ENCODE measurements at regions not wholly inside any gene's neighbourhood (a gene's known extent, or its start where the extent isn't known, plus 50 kb on each side); places are given as distances from the start of the nearest gene placed in this dataset.
"Not testable (repeated sequence)": the region's sequence is repeated elsewhere in the genome, so short reads cannot be mapped to it uniquely, and the experiment has no call there.

DNA sequence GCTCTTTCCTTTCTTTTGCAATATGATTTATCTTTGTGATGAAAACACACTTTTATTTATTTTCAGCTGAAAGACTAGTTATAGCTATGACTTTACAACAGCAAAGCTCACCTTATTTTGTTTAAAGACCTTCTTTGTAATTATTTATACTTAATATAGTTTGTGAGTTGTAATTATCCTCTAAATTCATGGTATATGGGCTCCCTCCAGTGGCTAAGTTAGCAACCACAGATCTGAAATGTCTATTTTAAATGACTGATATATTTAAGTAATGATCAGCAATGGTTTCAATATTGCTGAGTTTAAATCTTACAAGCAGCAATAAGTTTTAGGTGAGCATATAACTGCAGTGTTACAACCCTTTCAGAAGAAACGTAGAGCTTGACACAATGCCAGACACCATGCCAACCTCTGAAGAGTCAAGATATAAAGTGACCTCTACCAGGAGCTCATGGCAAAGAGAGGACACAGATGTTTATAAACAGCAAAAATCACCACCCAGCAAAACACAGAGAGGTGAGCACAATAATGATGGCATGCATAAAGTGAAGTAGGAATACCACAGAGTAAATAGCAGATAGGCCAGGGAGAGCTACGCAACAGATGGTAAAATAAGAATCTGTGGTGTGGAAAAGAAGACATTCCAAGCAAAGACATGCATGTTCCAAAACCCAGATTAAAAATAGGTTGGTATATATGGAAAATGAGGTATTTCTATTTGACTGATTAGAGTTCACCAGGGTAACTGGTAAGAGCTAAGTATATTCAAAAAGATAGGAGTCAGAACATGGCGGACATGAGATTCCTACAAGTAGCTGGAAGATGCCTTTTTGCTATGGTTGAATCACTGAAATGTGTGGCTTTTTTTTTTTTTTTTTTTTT is 143.7 kb upstream of the ZNF385D start:
- DNase-seq (ENCODE audit: low spot score): no peak

DNA sequence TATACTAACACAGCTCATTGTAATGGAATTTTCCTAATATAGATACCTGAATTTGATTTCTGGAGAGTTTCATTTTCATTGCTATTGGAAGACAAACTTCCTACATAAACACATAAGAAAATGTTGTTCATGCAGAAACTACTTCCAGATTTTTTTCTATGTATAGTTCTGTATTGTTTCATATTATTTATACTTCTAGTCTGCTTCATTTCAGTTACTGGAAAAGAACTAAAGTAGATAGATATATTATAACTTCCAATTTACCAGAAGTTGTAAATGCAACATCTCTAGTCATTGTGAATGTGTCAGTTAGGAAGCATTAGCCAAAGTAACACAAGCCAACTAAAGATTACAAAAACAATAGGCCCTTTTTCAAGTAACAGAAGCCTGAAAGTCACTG is 147.3 kb upstream of the ZNF385D start:
- no peak for DNase-seq (ENCODE audit: low spot score)

DNA sequence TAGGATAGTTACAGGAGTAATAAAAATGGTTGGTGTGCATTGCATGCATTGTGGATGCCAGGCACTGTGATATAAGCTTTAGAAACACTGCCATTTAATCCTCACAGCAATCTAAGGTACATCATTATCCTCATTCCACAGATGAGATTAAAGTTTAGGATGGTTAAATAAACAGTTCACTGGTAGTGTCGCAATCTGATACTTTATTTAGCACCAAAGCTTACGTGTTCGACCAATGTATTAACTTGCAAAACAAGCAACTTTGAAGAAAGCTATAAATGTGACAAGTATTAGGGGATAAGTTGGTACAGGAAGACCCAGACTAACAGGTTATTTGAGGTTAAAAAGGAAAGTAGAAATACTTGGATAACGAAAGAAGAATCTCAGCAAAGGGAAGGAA is 150.5 kb upstream of the ZNF385D start:
- no peak for DNase-seq (ENCODE audit: low spot score)

DNA sequence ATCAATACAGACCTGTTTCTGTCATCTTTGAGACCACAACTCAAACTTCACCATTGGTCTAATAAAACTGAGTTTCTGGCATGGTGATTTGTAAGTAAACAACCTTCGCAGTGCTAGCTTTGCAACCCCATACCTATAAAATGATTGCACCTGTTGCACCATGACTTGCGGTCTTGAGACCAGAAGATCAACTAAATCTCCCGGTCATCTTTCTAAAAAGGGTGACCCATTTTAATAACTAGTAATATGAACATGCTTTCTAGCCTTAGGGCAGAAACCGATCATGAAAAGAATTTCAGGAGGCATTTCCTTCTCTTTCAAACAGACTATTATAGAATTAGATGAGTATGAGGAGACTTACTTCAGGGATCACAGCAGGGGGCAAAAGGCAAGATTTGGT is 151.9 kb upstream of the ZNF385D start:
- DNase-seq (ENCODE audit: low spot score): no peak

DNA sequence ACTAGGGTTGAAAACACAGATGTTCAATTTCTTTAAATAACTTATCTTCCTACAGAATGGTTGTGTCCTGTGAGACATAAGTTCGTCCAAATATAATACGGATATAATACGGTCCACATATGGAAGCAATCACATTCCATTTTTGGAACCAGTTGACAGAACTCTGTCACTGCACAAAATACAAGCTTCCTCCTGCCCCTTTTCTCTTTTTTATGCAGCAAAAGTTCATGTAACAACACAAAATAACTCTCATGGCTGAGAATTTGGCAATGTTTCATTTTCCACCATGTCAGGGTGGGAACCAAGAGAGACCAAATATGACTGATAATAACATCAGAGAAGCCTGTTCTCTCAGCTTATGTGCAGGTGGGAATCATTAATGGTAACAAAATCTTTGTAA is 158.1 kb upstream of the ZNF385D start:
- DNase-seq (ENCODE audit: low spot score): no peak

DNA sequence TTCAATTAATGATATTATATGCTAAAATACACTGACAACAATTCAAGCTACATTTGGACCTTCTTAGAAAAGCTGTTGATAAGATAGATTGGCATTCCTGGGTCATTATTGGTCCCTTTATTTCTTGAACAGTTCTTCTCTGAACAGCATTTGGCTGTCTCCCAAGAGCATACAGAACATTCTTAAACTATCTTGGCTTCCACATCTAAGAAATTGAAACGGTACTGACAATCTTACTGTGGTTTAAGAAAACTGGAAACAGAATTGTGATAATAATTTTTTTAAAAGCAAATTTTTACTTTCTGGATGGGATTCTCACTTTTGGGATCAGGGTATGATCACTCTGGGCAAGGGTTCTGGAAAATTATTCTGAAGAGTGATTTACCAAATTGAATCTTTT is 161.7 kb upstream of the ZNF385D start:
- DNase-seq (ENCODE audit: low spot score): no peak

DNA sequence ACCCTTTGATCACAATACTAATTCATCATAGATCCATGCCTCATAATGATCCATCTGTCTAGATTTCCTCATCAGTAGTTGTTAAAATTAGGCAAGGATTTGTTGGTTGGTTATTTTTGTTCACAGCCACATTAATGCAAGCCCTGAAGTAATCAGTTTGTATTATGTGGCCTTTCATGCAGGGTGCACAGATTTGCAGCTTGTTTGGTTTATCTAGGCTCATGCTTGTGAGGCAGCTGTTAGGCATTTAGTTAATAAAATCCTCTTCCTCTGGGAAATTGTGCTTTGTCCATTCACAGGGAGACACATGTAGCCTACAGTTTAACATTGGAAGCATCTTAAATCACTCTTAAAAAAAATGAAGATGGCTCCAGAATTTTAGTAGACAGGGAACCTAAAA is 162.8 kb upstream of the ZNF385D start:
- no peak for DNase-seq (ENCODE audit: low spot score)

DNA sequence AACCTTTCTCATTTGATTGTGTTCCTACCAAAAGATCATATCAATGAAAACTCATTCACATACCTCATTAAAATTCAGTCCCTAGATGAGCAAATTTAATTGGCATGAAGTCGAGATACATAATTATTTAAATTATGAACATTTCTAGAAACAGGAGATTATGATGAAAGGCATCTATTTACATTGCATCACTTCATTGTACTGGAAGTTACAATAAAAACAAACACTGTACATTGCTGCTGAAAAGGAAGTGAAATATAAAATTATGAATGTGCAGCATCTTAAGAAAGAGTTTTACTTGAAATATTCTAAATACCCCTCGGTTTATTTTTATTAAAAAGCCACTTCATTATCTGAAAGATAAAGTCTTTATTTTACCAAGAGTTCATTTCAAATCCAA is 163.4 kb upstream of the ZNF385D start:
- DNase-seq (ENCODE audit: low spot score): no peak

DNA sequence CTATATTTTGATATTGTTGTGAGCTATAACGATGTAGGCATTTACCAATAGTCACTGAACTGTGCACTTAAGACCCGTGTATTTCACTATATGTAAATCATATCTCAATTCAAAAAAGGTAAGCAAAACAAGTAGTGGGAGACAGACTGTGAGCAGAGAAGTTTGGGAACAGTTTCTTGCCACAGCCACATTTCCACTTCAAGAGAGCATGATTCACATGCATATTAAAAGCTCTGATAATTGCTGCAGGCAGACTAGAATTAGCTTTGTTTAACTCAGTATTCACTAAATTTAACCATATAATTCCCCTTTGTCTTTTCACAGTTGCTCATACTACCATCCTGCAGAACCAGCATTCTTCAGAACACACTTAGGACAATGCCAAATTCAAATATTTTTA is 168.4 kb upstream of the ZNF385D start:
- no peak for DNase-seq (ENCODE audit: low spot score)

DNA sequence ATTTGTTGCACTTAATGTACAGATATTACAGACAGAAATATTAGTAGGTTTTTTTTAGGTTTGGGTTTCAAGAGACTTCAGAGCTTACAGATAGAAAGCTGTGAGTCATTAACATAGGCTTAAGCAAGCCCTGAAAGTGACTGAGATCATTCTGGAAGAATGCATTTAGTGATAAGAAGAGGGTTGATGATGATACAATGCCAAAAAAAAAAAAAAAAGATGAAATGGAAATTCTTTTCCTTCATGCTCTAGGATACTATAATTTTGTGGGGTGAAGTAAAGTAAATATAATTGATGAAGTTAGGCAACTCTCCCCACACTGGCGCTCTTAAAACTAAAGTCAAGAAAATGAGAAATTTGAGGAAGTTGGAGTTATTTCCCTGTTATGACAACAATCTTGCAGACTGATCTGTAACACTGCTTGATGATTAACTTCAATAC is 169.4 kb upstream of the ZNF385D start:
- DNase-seq (ENCODE audit: low spot score): peak; percentile 21

DNA sequence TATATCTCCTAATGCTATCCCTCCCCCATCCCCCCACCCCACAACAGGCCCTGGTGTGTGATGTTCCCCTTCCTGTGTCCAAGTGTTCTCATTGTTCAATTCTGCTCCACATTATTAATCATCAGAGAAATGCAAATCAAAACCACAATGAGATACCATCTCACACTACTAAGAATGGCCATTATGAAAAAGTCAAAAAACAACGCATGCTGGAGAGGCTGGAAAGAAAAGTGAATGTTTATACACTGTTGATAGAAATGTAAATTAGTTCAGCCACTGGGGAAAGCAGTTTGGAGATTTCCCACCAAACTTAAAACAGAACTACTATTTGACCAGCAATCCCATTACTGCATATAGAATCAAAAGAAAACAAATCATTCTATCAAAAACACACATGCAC is 172.1 kb upstream of the ZNF385D start:
- not testable (repeated sequence) for DNase-seq (ENCODE audit: low spot score)

DNA sequence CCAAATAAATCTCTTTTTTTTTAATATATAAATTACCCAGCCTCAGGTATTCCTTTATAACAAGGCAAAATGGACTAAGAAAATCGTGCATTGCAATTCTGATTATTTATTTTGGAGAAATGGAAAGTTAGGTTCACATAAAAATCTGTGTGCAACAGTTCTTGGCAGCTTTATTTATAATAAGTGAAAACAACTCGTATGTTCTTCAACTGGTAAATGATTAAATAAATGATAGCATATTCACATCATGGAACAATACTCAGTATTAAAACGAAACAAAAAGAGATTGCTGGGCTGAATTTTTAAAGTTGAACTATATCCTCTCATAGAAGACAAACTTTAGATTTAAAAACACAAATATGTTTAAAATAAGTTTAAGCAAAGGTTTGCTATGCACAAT is 176.3 kb upstream of the ZNF385D start:
- DNase-seq (ENCODE audit: low spot score): no peak

DNA sequence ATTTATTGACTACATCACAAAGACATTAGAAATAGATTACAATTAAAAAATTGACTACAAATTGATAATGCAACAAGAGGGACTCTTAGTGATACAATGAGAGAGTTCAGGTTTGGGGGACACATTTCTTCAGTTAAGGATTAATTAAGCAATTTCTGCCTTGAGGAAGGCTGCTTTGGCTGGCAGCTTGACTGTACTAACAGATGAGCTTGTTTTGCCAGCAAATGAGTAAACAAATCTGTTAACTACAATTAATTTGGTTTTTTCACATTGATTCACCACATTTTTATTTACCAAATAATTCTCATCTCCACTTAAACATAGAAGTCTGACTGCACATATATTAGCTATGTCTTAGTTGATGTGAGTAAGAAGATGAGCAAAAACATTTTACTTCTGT is 183.6 kb upstream of the ZNF385D start:
- no peak for DNase-seq (ENCODE audit: low spot score)

DNA sequence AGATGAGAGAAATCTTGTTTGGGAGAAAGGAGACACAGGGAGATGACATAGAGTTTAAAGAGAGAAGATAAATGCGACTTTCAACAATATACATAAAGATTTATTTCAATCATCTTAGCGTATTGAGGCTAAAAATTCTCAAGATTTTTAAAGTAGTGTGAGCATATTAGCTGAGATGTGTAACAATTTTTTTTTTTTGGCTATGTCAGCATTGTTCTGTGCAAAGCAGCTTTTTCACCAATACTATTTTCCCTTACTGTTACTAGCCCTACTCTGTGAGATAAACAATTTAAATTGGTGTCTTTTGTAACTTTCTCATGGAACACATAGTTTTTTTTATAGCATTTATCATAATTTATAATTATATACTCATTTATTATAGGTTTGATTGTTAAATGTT is 185.2 kb upstream of the ZNF385D start:
- DNase-seq (ENCODE audit: low spot score): no peak

DNA sequence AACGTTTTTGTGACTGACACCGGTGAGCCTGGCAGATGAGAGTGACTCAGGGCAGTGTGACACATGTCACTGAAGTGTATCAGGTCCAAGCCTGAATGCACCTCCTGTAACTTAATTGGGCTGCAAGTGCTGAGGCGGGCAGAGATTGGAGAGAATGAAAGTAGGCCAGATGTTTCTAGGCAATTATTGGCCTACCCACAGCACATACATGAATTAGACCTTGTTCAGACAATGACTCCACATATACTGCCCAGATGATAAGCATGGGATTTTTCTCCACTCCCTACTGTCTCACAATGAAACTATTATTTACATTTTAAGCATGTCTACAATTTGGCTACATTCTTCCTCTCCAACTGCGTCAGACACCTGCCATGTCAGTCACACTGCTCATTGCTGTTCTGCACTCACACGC is 187.3 kb upstream of the ZNF385D start:
- no peak for DNase-seq (ENCODE audit: low spot score)

DNA sequence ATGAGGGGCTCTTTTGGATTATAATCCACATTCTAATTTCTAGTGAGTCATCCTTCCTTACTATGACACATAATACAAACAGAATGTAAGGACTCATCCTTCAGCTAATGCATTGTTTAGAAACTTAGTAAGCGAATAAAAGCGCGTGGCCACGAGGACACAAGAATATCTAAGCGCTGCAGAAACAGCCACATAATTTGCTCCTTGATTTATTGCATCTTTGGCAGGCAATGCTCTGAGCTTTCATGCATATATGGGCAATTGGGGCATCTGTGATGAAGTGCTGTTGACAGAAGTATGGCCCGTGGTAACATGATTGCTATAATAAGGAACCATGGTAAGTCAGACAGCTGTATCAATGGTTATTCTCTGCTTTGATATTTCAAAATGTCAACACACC is 191.3 kb upstream of the ZNF385D start:
- DNase-seq (ENCODE audit: low spot score): peak; percentile 5

DNA sequence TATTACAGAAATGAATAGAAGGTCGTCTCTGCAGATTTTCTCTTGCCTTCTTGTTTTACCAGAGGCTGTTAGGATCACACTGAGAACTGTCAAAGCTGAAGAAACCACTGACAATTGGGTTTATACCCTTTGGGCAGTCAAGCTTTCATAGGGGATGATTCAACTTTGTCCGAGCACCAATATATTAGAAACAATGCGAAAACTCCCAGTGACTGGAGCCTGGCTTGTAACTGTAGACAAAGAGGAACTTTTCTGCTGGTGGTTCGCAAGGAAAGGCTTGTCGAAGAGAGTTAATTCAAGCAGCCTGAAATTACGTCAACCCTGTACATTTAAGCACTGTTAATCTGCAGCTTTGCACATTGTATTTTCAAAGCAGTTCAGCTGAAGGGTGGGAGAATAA is 193.2 kb upstream of the ZNF385D start:
- DNase-seq (ENCODE audit: low spot score): no peak

DNA sequence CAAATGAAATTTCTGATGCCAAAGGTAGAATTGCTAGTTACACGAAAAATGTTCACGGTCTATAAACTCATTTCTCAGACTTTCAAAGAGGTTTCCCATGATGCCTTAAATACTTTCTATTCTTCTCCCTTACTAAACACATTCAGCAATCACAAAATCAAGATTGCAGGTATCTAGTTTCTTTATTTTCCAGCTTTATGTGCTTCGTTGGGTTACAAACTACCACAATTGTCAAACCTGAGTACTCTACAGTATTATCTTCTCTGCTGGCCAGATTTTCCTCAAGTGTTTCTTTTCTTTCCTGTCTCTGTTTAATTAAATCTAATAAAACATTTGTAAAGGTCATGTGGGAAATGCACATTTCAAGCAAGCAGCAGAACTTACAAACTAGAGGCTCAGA is 201.8 kb upstream of the ZNF385D start:
- no peak for DNase-seq (ENCODE audit: low spot score)

DNA sequence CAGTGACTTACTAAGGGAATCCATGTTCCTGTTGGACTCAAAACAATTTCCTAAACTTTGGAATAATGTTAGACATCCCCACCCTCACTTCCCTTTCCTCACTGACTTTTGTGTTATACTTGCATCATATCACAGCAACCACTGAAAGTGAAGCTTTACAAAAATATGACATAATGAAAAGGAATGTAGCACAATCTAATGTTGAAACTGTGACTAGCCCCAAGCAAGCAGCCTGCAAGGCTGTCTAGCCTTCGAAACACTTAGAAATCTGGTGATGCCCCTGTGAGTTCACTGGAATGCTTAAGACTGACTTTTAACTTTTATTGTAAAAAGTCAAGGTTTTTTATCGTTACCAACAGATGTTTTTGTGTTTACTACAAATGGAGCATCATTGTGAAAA is 203.7 kb upstream of the ZNF385D start:
- DNase-seq (ENCODE audit: low spot score): no peak

DNA sequence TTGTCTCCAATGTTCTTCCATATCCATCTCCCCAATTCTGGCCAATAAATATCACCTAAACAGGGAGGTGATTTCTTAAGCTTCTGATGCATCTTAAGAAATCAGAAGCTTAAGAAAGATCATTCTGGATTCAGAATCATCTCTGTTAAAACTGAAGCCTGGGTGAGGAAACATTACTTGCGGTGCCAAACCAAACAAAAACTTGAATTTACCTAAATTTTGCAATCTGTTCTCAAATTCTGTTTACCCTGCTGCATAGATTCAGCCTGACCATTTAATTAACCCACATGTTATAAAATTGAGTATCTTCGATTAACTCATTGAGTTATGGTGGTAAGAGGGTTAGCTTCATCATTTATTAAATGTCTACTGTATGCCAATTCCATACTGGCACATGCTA is 204.4 kb upstream of the ZNF385D start:
- DNase-seq (ENCODE audit: low spot score): no peak

DNA sequence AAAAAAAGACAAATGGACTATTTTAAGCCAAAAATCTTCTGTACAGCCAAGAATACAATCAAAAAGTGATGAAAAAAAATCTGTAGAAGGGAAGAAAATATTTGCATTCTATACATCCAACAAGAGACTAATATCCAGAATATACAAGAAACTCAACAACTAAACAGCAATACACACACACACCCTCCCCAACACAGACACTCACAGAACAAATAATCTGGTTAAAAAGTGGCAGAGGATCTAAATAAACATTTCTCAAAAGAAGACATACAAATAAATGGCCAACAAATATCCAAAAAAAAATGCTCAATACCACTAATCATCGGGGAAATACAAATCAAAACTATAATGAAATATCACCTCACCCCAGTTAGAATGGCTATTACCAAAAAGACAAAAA is 209.0 kb upstream of the ZNF385D start:
- DNase-seq (ENCODE audit: low spot score): no peak

DNA sequence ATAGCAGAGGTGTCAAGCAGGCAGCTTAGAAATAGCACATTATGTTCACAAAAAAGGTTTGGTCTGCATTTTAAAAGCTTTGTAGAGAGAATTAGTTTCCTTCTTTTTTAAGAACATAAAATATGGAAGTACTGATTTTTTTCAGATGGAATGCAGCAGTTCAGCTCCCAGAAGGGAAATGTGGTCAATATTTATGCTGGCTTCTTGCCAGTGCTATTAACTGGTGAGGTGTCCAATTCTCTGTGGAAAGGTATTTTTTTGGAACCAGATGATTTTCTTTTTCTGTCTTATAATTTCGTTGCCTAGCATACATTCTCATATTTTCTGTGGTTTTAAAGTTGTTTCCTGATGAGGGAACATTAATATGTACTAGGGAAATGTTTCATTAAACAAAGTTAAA is 211.4 kb upstream of the ZNF385D start:
- DNase-seq (ENCODE audit: low spot score): no peak

DNA sequence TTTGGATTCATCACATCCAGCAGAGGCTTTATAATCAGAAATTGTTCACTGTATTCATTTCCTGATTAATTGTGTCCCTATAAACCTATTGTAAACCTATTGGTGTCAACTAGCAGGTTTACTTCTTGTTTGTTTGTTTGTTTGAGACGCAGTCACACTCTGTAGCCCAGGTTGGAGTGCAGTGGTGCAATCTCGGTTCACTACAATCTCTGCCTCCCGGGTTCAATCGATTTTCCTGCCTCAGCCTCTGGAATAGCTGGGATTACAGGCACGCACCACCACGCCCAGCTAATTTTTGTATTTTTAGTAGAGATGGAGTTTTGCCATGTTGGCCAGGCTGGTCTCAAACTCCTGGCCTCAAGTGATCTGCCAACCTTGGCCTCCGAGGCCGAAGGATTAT is 215.4 kb upstream of the ZNF385D start:
- DNase-seq (ENCODE audit: low spot score): not testable (repeated sequence)

DNA sequence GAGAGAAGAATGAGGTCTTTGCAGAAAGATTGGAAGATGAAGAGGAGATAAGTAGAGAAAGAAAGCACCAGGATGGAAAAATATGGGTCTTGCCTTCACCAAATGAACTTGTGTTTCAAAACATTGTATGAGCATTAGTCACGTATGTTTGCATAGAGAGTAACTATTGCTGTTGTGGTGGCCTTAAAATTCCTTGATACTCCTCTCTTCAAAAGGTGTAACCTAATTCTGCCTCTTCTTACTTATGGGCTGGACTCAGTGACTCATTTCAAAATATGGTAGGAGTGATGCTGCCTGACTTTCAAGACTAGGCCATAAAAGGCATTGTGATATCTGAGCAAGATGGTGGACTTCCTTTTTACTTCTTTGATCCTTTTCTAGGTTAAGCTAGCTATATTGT is 228.7 kb upstream of the ZNF385D start:
- DNase-seq (ENCODE audit: low spot score): peak; percentile 3

Measured in hepatic stellate cell (primary cell).